Thyroid gland (tissue), 4 donors: ENCODE measurements at regions not wholly inside any gene's neighbourhood (a gene's known extent, or its start where the extent isn't known, plus 50 kb on each side); places are given as distances from the start of the nearest gene placed in this dataset.

Source experiments
- CTCF ChIP-seq, 6 experiments: fragments of 200-600 bp in 3 of 6; fragments of 450-650 bp in 3 of 6; sonication (generic) in 3 of 6; IDR thresholded peaks; one replicate each; pipeline ENCODE4 v1.5.1; 2016 to 2019; ENCODE audit warnings: antibody characterized with exemption in 6 of 6, mild to moderate bottlenecking in 2 of 6, inconsistent platforms in 1 of 6, moderate library complexity in 1 of 6
- POLR2A ChIP-seq, 2 donors: fragments of 450-650 bp; IDR thresholded peaks; one replicate each; pipeline ENCODE4 v1.6.1; 2017; ENCODE audit warnings: antibody characterized with exemption in 2 of 2, mild to moderate bottlenecking in 2 of 2, moderate library complexity in 1 of 2

DNA sequence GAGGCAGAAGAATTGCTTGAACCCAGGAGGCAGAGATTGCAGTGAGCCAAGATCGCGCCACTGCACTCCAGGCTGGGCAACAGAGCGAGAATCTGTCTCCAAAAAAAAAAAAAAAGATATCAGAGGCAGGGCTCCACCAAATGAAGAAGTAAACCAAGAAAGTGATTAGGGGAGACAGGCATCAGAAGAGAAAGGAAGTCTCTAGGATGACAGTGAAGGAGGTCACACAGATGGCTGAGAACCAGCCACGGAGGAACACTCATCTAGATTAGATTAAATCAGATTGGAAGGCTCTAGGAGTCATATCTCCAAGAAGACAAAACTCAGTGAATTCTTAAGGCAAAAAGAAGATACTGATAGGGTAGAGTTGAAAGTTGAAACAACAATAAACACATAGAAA, 102.2 kb upstream of the CCDC28A start:
- TF ChIP-seq CTCF (IDR thresholded peaks at IDR 0.05) (no peak), POLR2A (IDR thresholded peaks at IDR 0.05) (no peak)
